ENCODE measurements at regions not wholly inside any gene's neighbourhood (a gene's known extent, or its start where the extent isn't known, plus 50 kb on each side); places are given as distances from the start of the nearest gene placed in this dataset.
"Not testable (repeated sequence)": the region's sequence is repeated elsewhere in the genome, so short reads cannot be mapped to it uniquely, and the experiment has no call there.

GRCh38 chr5:98529321-98529720 is 244.1 kb upstream of the RGMB start:
- Mint-ChIP-seq H3K9me3 (peaks cover 0 to 8% of the 10 kb centered on the region in 2 donors), H3K27ac (no peak overlapping the region), H3K27me3 (no peaks in the 10 kb centered on the region), H3K36me3 (ENCODE audit: insufficient read depth) (no peaks in the 10 kb centered on the region), H3K4me1 (ENCODE audit: low read depth in 2 of 2) (no peaks in the 10 kb centered on the region), H3K4me3 (no peak overlapping the region)
- ATAC-seq (replicated peaks), result no peak
- DNase-seq, result no peak

DNA sequence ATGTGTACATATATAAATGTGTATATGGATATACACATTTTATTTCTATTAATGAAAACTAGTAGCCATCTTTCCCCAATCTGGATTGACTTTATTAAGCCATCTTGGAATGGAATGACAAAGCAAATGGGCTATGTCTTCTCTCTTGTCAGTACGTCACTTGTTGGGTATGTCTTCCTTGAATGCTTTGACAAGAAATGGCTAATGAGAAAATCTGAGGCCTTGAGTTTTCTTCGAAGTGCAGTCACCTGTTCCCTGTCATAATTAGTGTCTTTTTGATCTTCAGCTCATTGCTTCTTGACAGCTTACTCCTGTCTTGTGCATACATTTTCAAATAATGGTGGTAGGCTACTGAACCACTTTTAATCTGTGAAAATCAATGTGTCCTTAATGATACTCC is 243.2 kb upstream of the RGMB start:
- ATAC-seq (replicated peaks) (no peak), DNase-seq (no peak)
- Mint-ChIP-seq H3K4me3 (no peak overlapping the region), H3K9me3 (peaks cover 0 to 8% of the 10 kb centered on the region in 2 donors), H3K4me1 (ENCODE audit: low read depth in 2 of 2) (no peaks in the 10 kb centered on the region), H3K27ac (no peak overlapping the region), H3K36me3 (ENCODE audit: insufficient read depth) (no peaks in the 10 kb centered on the region), H3K27me3 (no peaks in the 10 kb centered on the region)

- Mint-ChIP-seq H3K4me1 (ENCODE audit: low read depth in 2 of 2) (no peaks in the 10 kb centered on the region), H3K36me3 (ENCODE audit: insufficient read depth) (no peaks in the 10 kb centered on the region), H3K27me3 (no peaks in the 10 kb centered on the region), H3K9me3 (peaks cover 2 to 5% of the 10 kb centered on the region in 2 donors), H3K27ac (no peak overlapping the region), H3K4me3 (no peak overlapping the region)
- DNase-seq (no peak), ATAC-seq (replicated peaks) (no peak)
These were observed 237.6 kb upstream of the RGMB start for GRCh38 chr5:98535901-98536300.

DNA sequence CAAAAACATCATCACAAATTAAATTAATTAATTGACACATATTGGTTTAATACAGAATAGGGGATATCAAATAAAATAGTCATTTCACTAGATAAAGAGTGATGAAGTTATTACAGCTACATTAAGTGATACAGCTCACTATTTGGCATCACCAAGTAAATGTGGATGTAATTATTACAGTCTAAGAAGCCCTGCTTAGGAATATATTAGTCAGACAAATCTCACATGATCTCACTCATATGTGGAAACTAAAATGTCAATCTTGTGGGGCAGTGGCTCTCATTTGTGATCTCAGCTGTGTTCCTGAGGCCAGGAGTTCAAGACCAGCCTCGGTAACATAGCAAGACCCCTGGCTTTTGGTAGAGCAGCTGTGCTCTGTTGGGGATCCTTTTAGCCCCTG is 233.4 kb upstream of the RGMB start:
- no peak for ATAC-seq (replicated peaks)
- peaks cover 16 to 30% of the 10 kb centered on the region in 2 donors for H3K9me3 Mint-ChIP-seq
- no peak for DNase-seq

DNA sequence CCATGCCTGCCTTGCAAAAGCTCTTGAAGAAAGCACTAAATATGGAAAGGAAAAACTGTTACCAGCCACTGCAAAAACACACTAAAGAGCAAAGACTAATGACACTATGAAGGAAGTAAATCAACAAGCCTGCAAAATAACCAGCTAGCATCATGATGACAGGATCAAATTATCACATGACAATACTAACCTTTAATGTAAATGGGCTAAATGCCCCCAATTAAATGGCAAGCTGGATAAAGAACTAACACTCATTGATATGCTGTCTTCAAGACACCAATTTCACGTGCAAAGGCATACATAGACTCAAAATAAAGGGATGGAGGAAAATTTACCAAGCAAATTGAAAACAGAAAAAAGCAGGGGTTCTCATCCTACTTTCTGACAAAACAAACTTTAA is 231.8 kb upstream of the RGMB start:
- H3K27me3 Mint-ChIP-seq, result no peaks in the 10 kb centered on the region
- H3K27ac Mint-ChIP-seq, result no peak overlapping the region
- ATAC-seq (replicated peaks) (no peak), DNase-seq (no peak)
- no peaks in the 10 kb centered on the region for H3K4me1 Mint-ChIP-seq (ENCODE audit: low read depth in 2 of 2)
- H3K36me3 Mint-ChIP-seq (ENCODE audit: insufficient read depth), result no peaks in the 10 kb centered on the region
- no peak overlapping the region for H3K4me3 Mint-ChIP-seq
- peaks cover 16 to 30% of the 10 kb centered on the region in 2 donors for H3K9me3 Mint-ChIP-seq

More for the DNA sequence above, 233.4 kb upstream of the RGMB start:
- no peaks in the 10 kb centered on the region for H3K36me3 Mint-ChIP-seq (ENCODE audit: insufficient read depth)
- H3K27me3 Mint-ChIP-seq, result no peaks in the 10 kb centered on the region
- no peak overlapping the region for H3K27ac Mint-ChIP-seq
- H3K4me1 Mint-ChIP-seq (ENCODE audit: low read depth in 2 of 2), result no peaks in the 10 kb centered on the region
- H3K4me3 Mint-ChIP-seq, result no peak overlapping the region

GRCh38 chr5:98543490-98543889 is 230.0 kb upstream of the RGMB start:
- ATAC-seq (replicated peaks), result no peak
- no peaks in the 10 kb centered on the region for H3K36me3 Mint-ChIP-seq (ENCODE audit: insufficient read depth)
- no peak overlapping the region for H3K4me3 Mint-ChIP-seq
- peaks cover 16 to 30% of the 10 kb centered on the region in 2 donors for H3K9me3 Mint-ChIP-seq
- H3K27me3 Mint-ChIP-seq, result no peaks in the 10 kb centered on the region
- no peak for DNase-seq
- no peaks in the 10 kb centered on the region for H3K4me1 Mint-ChIP-seq (ENCODE audit: low read depth in 2 of 2)
- no peak overlapping the region for H3K27ac Mint-ChIP-seq

- H3K27me3 Mint-ChIP-seq; H3K27ac Mint-ChIP-seq; H3K36me3 Mint-ChIP-seq (ENCODE audit: insufficient read depth); ATAC-seq (replicated peaks); H3K4me3 Mint-ChIP-seq; H3K4me1 Mint-ChIP-seq (ENCODE audit: low read depth in 2 of 2); DNase-seq: not testable (repeated sequence)
- peaks cover 9 to 15% of the 10 kb centered on the region in 2 donors for H3K9me3 Mint-ChIP-seq
These were observed 226.5 kb upstream of the RGMB start for GRCh38 chr5:98546924-98547323.

DNA sequence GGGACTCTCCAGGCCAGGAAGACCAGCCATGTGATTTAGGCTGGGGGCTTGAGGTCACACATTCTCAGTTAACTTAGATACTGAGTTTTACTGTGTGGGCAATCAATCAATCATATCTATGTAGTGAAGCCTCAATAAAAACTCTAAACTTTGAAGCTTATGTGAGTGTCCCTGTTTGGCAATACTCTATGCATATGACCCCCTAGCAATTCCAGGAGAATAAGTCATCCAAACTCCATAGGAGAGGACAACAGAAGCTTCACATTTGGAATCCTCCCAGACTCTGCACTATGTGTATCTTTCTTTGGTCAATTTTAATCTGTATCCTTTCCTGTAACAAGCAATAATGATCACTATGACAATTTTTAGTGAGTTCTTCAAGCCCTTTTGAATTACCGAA is 216.8 kb upstream of the RGMB start:
- no peaks in the 10 kb centered on the region for H3K36me3 Mint-ChIP-seq (ENCODE audit: insufficient read depth)
- ATAC-seq (replicated peaks), result no peak
- H3K9me3 Mint-ChIP-seq, result peaks cover 0 to 11% of the 10 kb centered on the region in 2 donors
- H3K27ac Mint-ChIP-seq, result no peak overlapping the region
- DNase-seq, result no peak
- no peaks in the 10 kb centered on the region for H3K27me3 Mint-ChIP-seq
- no peak overlapping the region for H3K4me3 Mint-ChIP-seq
- H3K4me1 Mint-ChIP-seq (ENCODE audit: low read depth in 2 of 2), result no peaks in the 10 kb centered on the region

DNA sequence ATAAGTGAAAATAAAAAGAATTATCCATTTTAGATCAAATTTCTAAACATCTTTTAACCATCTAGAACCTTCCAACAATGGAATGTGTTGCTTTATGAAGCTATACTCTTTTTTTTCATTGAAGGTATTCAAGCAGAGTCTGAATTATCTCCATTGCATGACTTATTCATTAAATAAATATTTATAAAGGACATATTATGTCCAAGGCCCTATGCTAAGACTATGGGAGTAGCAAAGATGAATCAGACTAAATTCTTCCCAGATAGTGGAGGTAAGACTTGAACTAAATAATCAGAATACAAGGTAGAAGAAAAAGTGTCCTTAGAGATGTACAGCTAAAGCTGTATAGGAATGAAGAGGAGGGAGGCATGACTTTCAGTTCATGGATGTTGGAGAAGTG is 215.5 kb upstream of the RGMB start:
- Mint-ChIP-seq H3K9me3 (peaks cover 0 to 11% of the 10 kb centered on the region in 2 donors), H3K4me3 (no peak overlapping the region), H3K36me3 (ENCODE audit: insufficient read depth) (no peaks in the 10 kb centered on the region), H3K4me1 (ENCODE audit: low read depth in 2 of 2) (no peaks in the 10 kb centered on the region), H3K27ac (no peak overlapping the region), H3K27me3 (no peaks in the 10 kb centered on the region)
- ATAC-seq (replicated peaks), result no peak
- DNase-seq, result no peak

DNA sequence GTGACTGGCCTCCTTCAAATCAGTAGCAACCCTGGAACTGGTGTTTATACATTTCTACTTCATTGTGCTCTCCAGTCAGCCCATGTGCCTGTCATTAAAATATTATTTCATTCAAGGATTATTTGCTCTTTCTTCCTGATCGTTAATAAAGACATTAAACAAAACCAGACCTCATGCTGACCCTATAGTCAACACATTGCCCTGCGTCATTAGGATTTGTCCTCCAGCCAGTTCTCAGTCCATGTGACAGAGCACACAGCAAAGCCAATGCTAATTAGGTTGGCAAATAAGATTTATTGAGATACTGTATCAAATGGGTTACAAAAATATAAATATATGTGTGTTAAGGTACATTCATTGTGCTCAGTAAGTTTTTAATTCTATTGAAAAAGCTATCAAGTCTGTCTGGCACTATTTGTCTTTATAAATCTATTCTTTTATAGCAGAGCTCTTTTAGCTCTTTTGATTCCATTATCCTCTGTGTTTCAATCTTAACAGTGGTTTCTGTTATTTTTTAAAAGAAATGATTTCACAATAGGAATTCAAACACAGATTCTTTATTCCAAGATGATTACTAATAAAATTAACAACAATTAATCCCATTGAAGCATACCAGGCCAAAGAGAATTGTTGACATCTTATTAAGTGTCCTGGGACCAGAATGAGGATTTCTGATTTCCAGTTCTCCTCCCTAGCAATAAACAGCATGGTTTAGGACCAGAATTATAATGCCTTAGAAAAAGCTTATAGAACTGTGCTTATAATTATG is 209.4 kb upstream of the RGMB start:
- Mint-ChIP-seq H3K9me3 (peaks cover 0 to 7% of the 10 kb centered on the region in 2 donors), H3K27me3 (no peaks in the 10 kb centered on the region), H3K4me1 (ENCODE audit: low read depth in 2 of 2) (no peaks in the 10 kb centered on the region), H3K27ac (no peak overlapping the region), H3K36me3 (ENCODE audit: insufficient read depth) (no peaks in the 10 kb centered on the region), H3K4me3 (no peak overlapping the region)
- DNase-seq (no peak), ATAC-seq (replicated peaks) (no peak)

DNA sequence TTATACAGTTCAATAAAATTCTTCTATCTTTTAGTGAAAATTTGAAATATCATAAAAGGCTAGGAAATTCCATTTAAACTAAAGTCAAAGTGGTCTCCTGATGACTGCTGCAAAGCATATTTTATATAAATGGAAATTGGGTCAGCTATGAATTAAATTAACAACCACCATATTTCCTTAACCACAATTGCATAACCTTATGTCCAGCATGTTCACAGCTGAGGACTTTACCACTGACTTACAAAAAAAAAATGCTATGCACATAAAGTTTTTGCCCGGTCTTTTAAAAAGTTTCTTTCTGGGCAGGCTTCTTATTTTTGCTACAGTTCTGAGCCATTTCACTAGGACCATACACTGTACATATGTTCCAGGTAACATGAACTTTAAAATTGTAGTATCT is 208.6 kb upstream of the RGMB start:
- Mint-ChIP-seq H3K36me3 (ENCODE audit: insufficient read depth) (no peaks in the 10 kb centered on the region), H3K27me3 (no peaks in the 10 kb centered on the region), H3K27ac (no peak overlapping the region), H3K4me3 (no peak overlapping the region), H3K9me3 (peaks cover 0 to 7% of the 10 kb centered on the region in 2 donors), H3K4me1 (ENCODE audit: low read depth in 2 of 2) (no peaks in the 10 kb centered on the region)
- no peak for DNase-seq
- no peak for ATAC-seq (replicated peaks)

- Mint-ChIP-seq H3K4me3 (no peak overlapping the region), H3K36me3 (ENCODE audit: insufficient read depth) (no peaks in the 10 kb centered on the region), H3K4me1 (ENCODE audit: low read depth in 2 of 2) (no peaks in the 10 kb centered on the region), H3K27ac (no peak overlapping the region), H3K27me3 (no peaks in the 10 kb centered on the region), H3K9me3 (peaks cover 2 to 7% of the 10 kb centered on the region in 2 donors)
- DNase-seq (no peak), ATAC-seq (replicated peaks) (no peak)
These were observed 205.1 kb upstream of the RGMB start for GRCh38 chr5:98568336-98568735.

DNA sequence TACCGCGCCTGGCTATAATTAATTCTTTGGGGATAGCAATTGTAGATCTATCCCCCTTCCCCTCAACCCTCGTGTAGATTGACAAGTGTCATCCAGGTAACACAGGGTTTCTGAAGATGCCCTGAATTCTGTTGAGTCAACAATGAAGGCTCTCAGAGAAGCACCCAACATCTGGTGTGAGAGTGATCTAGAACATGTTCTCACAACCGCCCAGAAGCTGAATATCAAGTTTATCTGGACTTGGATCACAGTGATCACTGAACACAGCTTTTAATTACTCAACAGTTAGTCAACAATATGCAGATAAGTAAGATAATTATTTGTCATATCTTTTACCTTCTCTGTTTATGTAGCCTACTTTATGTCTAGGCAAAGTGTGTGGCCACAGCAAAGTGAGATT is 204.2 kb upstream of the RGMB start:
- no peaks in the 10 kb centered on the region for H3K4me1 Mint-ChIP-seq (ENCODE audit: low read depth in 2 of 2)

GRCh38 chr5:98570010-98570409 is 203.5 kb upstream of the RGMB start:
- peaks cover 2 to 7% of the 10 kb centered on the region in 2 donors for H3K9me3 Mint-ChIP-seq
- H3K36me3 Mint-ChIP-seq (ENCODE audit: insufficient read depth), result no peaks in the 10 kb centered on the region
- H3K27me3 Mint-ChIP-seq, result no peaks in the 10 kb centered on the region
- H3K4me3 Mint-ChIP-seq, result no peak overlapping the region
- ATAC-seq (replicated peaks) (no peak), DNase-seq (no peak)
- H3K27ac Mint-ChIP-seq, result no peak overlapping the region
- no peaks in the 10 kb centered on the region for H3K4me1 Mint-ChIP-seq (ENCODE audit: low read depth in 2 of 2)

More for the DNA sequence above, 204.2 kb upstream of the RGMB start:
- ATAC-seq (replicated peaks) (no peak), DNase-seq (no peak)
- no peaks in the 10 kb centered on the region for H3K36me3 Mint-ChIP-seq (ENCODE audit: insufficient read depth)
- no peaks in the 10 kb centered on the region for H3K27me3 Mint-ChIP-seq
- no peak overlapping the region for H3K27ac Mint-ChIP-seq
- no peak overlapping the region for H3K4me3 Mint-ChIP-seq
- H3K9me3 Mint-ChIP-seq, result peaks cover 2 to 7% of the 10 kb centered on the region in 2 donors

Data from effector memory CD8-positive, alpha-beta T cell (primary cell).